Panc1 (cell line): ENCODE measurements at regions not wholly inside any gene's neighbourhood (a gene's known extent, or its start where the extent isn't known, plus 50 kb on each side); places are given as distances from the start of the nearest gene placed in this dataset.

ENCODE experiments used
- ATAC-seq: fragments of 200-7000 bp; cut with Tn5 transposase; 2 replicates; pipeline ENCODE4 v1.9.1; 2020; ENCODE audit warnings: mild to moderate bottlenecking, moderate library complexity
- BruUV-seq: library from RNA; stranded (reverse); fragments of 400-500 nt; replicated peaks from 2 replicates; lab custom pipeline; 2021; lab: Mats Ljungman, UMichigan
- CTCF ChIA-PET: fragments of 300-600 bp; sonication (Branson Sonifier 250); formaldehyde crosslinking; loops from one replicate; lab custom pipeline; 2022; ENCODE audit warnings: antibody characterized with exemption; lab: Charles Lee
- POLR2A ChIA-PET: fragments of 300-600 bp; sonication (Branson Sonifier 250); formaldehyde crosslinking; loops from one replicate; lab custom pipeline; 2022; ENCODE audit warnings: antibody characterized with exemption; lab: Charles Lee
- DNase-seq: peaks from one replicate; pipeline ENCODE4 v3.0.0-alpha.2; 2010; ENCODE audit warnings: low read depth, low spot score
- H3K27ac ChIP-seq: 2 replicates; pipeline ENCODE4 v1.5.1; 2011; ENCODE audit warnings: mild to moderate bottlenecking, low read length, inconsistent platforms
- H3K27me3 ChIP-seq: fragments of 200-500 bp; sonication (Bioruptor generic); 2 replicates; pipeline ENCODE4 v1.6.0; 2014; ENCODE audit warnings: low read length, inconsistent platforms; ENCODE audit not compliant: control insufficient read depth, insufficient read depth
- H3K36me3 ChIP-seq: fragments of 200-500 bp; sonication (Bioruptor generic); 2 replicates; pipeline ENCODE4 v1.5.1; 2014; ENCODE audit warnings: inconsistent platforms, mild to moderate bottlenecking, low read length, moderate library complexity; ENCODE audit not compliant: control insufficient read depth, insufficient read depth
- H3K4me1 ChIP-seq: 2 replicates; pipeline ENCODE4 v1.5.1; 2011; ENCODE audit warnings: inconsistent platforms, mild to moderate bottlenecking, low read length, moderate library complexity; ENCODE audit not compliant: control insufficient read depth, insufficient read depth
- H3K4me3 ChIP-seq, 2 experiments: 2 replicates each; pipeline ENCODE4 v1.5.1; 2011 to 2012; ENCODE audit warnings: low read depth in 2 of 2, low read length in 2 of 2, mild to moderate bottlenecking in 2 of 2, inconsistent platforms in 1 of 2, moderate library complexity in 1 of 2
- H3K9me3 ChIP-seq: fragments of 200-500 bp; sonication (Bioruptor generic); 2 replicates; pipeline ENCODE4 v1.5.1; 2014; ENCODE audit warnings: low read depth, mild to moderate bottlenecking, inconsistent platforms, low read length, moderate library complexity; ENCODE audit not compliant: control insufficient read depth, insufficient read depth
- POLR2AphosphoS5 ChIP-seq: IDR thresholded peaks from 2 replicates; pipeline ENCODE4 v1.6.1; 2012; ENCODE audit warnings: mild to moderate bottlenecking, low read depth, low read length, moderate library complexity
- SIN3A ChIP-seq: IDR thresholded peaks from 2 replicates; pipeline ENCODE4 v1.6.1; 2012; ENCODE audit warnings: low read depth, mild to moderate bottlenecking, low read length, moderate library complexity, borderline replicate concordance; ENCODE audit not compliant: insufficient read depth
- TCF7L2 ChIP-seq: IDR thresholded peaks from 2 replicates; pipeline ENCODE4 v1.6.1; 2011; ENCODE audit warnings: mild to moderate bottlenecking, low read depth, low read length, inconsistent platforms
- in situ Hi-C: cut with HindIII; loops from 2 replicates; pipeline ENCODE4 v1.10.0; 2016; ENCODE audit warnings: low sequenced_read_pairs, low pct_unique_long_range_greater_than_20kb
- intact Hi-C: fragments of 100-400 bp; cut with micrococcal nuclease; formaldehyde crosslinking; loops from one replicate; pipeline ENCODE4 v1.10.0; 2022; ENCODE audit not compliant: unreplicated experiment
- TF ChIP-seq, protein P1 (sequence below): fragments of 450-650 bp; IDR thresholded peaks from 2 replicates; pipeline ENCODE4 v1.5.1; 2017; ENCODE audit warnings: mild to moderate bottlenecking
- TF ChIP-seq, protein P2 (sequence below), 2 experiments: IDR thresholded peaks; 2 replicates each; pipeline ENCODE4 v1.6.1; 2011 to 2012; ENCODE audit warnings: low read depth in 2 of 2, control low read depth in 1 of 2, low read length in 1 of 2, mild to moderate bottlenecking in 1 of 2, moderate library complexity in 1 of 2; ENCODE audit not compliant: insufficient read depth in 1 of 2

DNA sequence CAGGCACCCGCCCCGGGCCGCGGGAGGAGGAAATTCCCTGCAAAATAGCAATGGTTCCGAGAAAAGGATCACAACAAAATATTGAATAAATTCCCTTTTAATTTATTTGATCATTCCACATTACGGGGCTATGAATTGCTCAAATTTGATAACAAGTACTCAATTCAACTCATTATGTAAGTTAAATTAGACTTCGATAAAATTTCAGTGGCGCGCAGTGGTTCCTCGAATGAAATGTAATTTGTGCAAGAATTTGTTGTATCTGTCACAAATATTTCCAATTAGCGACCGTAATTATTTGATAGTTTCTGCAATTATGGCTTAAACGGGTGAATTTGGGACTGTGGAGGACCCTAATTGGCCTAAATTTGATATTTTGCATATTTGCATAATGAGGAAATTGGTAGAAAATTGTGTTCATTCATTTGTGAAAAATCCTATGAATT is 76.0 kb upstream of the TBCA start:
- ChIA-PET CTCF (no interaction called here), POLR2A (no interaction called here)
- Histone ChIP-seq H3K27ac (no peak overlapping the region), H3K36me3 (no peaks in the 10 kb centered on the region), H3K9me3 (no peaks in the 10 kb centered on the region), H3K4me1 (no peaks in the 10 kb centered on the region), H3K4me3 (peak overlapping the region in 1 of 2 experiments; percentile 14; a peak in 1 of 4 replicates), H3K27me3 (0 out of 2 replicates have a peak, but pooled peaks cover 2% of the 10 kb centered on the region)
- in situ Hi-C loops = no loop called here
- DNase-seq = no peak
- intact Hi-C loops = no loop called here
- no peak for ATAC-seq
- BruUV-seq = no TSS peak
- TF ChIP-seq POLR2AphosphoS5 = no peak
- TF ChIP-seq, protein P1, sequence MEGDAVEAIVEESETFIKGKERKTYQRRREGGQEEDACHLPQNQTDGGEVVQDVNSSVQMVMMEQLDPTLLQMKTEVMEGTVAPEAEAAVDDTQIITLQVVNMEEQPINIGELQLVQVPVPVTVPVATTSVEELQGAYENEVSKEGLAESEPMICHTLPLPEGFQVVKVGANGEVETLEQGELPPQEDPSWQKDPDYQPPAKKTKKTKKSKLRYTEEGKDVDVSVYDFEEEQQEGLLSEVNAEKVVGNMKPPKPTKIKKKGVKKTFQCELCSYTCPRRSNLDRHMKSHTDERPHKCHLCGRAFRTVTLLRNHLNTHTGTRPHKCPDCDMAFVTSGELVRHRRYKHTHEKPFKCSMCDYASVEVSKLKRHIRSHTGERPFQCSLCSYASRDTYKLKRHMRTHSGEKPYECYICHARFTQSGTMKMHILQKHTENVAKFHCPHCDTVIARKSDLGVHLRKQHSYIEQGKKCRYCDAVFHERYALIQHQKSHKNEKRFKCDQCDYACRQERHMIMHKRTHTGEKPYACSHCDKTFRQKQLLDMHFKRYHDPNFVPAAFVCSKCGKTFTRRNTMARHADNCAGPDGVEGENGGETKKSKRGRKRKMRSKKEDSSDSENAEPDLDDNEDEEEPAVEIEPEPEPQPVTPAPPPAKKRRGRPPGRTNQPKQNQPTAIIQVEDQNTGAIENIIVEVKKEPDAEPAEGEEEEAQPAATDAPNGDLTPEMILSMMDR = no peak
- TF ChIP-seq SIN3A = no peak
- TF ChIP-seq, protein P2, sequence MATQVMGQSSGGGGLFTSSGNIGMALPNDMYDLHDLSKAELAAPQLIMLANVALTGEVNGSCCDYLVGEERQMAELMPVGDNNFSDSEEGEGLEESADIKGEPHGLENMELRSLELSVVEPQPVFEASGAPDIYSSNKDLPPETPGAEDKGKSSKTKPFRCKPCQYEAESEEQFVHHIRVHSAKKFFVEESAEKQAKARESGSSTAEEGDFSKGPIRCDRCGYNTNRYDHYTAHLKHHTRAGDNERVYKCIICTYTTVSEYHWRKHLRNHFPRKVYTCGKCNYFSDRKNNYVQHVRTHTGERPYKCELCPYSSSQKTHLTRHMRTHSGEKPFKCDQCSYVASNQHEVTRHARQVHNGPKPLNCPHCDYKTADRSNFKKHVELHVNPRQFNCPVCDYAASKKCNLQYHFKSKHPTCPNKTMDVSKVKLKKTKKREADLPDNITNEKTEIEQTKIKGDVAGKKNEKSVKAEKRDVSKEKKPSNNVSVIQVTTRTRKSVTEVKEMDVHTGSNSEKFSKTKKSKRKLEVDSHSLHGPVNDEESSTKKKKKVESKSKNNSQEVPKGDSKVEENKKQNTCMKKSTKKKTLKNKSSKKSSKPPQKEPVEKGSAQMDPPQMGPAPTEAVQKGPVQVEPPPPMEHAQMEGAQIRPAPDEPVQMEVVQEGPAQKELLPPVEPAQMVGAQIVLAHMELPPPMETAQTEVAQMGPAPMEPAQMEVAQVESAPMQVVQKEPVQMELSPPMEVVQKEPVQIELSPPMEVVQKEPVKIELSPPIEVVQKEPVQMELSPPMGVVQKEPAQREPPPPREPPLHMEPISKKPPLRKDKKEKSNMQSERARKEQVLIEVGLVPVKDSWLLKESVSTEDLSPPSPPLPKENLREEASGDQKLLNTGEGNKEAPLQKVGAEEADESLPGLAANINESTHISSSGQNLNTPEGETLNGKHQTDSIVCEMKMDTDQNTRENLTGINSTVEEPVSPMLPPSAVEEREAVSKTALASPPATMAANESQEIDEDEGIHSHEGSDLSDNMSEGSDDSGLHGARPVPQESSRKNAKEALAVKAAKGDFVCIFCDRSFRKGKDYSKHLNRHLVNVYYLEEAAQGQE (IDR thresholded peaks at IDR 0.05; ENCODE audit: insufficient read depth in 1 of 2, low read depth in 2 of 2, low read length in 1 of 2) = no peak
- no peak for TF ChIP-seq TCF7L2

DNA sequence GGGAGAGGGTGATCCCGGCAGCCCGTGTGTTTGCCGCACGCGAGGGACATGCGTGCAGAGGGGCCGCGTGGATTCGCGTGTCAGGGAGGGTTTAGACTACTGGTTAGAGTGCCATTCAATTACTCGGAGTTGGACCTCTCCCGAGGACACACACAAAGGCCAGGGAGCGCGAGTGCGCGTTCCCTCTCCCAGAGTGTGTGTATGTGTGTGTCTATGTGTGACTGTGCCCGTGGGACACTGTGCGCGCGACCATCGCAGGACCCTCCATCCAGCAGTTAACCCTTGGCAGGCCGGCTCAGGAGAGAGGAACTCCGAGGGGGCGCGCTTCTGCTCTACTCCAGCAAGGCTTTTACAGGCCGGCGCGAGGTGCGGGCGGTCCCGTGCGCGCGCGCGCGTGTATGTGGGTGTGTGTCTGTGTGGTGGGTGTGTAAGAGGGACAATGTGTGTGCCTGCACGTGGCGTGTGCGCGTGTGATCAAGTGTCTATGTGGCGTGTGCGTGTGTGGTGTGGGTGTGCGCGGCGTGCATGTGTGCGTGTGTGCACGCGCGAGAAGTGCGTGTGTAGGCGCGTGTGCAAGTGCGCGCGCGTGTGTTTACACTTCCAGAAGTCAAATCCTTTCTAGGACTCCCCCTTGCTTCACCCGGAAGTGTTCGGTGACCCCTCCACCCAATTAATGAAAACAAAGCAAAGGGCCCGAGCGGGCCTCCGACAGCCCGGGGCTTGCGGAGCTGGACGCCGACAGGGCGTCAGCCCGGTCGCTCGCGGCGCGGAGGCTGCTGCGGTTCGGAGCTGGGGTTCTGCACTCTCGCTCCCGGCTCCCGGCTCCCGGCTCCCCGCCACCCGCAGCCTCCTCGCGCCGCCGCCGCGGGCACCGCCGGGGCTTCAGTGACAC is 75.3 kb upstream of the TBCA start:
- ChIA-PET POLR2A (no interaction called here), CTCF (no interaction called here)
- no peak overlapping the region for H3K27ac ChIP-seq
- H3K4me3 ChIP-seq = peak overlapping the region in 1 of 2 experiments; percentile 14; a peak in 1 of 4 replicates
- intact Hi-C loops = no loop called here
- no peaks in the 10 kb centered on the region for H3K9me3 ChIP-seq
- in situ Hi-C loops = no loop called here
- DNase-seq (no peak), ATAC-seq (no peak)
- no peaks in the 10 kb centered on the region for H3K4me1 ChIP-seq
- no TSS peak for BruUV-seq
- TF ChIP-seq, protein P2 (IDR thresholded peaks at IDR 0.05; ENCODE audit: insufficient read depth in 1 of 2, low read depth in 2 of 2, low read length in 1 of 2) = no peak
- TF ChIP-seq SIN3A (no peak), POLR2AphosphoS5 (no peak), TCF7L2 (no peak)
- TF ChIP-seq, protein P1 = no peak
- H3K27me3 ChIP-seq = 0 out of 2 replicates have a peak, but pooled peaks cover 2% of the 10 kb centered on the region
- H3K36me3 ChIP-seq = no peaks in the 10 kb centered on the region
